Body of pancreas (tissue), 4 donors: ENCODE measurements at regions not wholly inside any gene's neighbourhood (a gene's known extent, or its start where the extent isn't known, plus 50 kb on each side); places are given as distances from the start of the nearest gene placed in this dataset.
"Not testable (repeated sequence)": the region's sequence is repeated elsewhere in the genome, so short reads cannot be mapped to it uniquely, and the experiment has no call there.

Experiments
- CTCF ChIP-seq, 7 experiments: fragments of 450-650 bp in 4 of 7; fragments of 200-600 bp in 3 of 7; sonication (generic) in 3 of 7; IDR thresholded peaks; one replicate each; pipeline ENCODE4 v1.5.1; 2016 to 2019; ENCODE audit warnings: antibody characterized with exemption in 7 of 7
- POLR2A ChIP-seq, 3 donors: fragments of 450-650 bp; IDR thresholded peaks; one replicate each; pipeline ENCODE4 v1.6.1; 2016; ENCODE audit warnings: antibody characterized with exemption in 3 of 3, mild to moderate bottlenecking in 2 of 3

DNA sequence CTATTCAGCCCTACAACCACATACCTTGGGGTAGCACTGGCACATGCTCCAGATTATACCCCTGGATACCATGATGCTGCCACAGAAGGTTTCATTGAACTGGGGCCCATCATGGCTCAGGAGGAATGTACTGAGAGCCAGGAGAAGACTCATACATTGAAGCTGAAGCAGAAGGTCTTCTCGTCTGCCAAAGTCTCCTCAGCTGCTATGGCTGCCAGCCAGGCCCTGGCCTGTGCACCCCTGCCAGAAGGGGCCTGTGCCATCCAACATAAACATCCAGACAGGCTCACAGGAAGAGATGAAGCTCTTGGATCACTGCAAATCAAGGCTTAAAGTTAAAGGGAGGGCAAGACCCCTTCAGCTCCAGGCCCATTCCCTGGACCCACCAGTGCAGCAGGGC lies 364.2 kb downstream of the KCNJ18 start:
- not testable (repeated sequence) for TF ChIP-seq CTCF, POLR2A (IDR thresholded peaks at IDR 0.05)
